ENCODE measurements at regions not wholly inside any gene's neighbourhood (a gene's known extent, or its start where the extent isn't known, plus 50 kb on each side); places are given as distances from the start of the nearest gene placed in this dataset.

DNA sequence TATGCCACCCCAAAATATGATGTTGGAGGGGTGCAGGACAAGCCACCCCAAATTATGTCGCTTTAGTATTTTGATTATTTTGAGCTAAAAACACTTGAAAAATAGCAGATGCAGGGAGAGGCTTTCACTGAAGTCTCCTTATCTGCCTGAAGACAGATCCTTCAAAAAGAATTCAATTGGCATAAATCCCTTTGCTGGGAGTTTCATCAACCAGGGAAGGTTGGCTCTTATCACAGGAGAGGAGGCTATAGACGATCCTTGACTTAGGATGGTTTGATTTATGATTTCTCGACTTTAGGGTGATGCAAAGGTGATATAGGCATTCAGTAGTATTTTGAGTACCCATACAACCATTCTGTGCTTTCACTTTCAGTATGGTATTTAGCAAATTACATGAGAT is 97.8 kb upstream of the CAMK1G start:
- intact Hi-C loops (cut with micrococcal nuclease; ENCODE audit: unreplicated experiment), result no loop called here
- Histone ChIP-seq H3K36me3 (ENCODE audit: insufficient read depth, low read length) (no peaks in the 10 kb centered on the region), H2AFZ (ENCODE audit: low read length) (no peak overlapping the region), H3K4me2 (ENCODE audit: low read length) (no peak overlapping the region), H3K9me3 (ENCODE audit: low read length) (no peaks in the 10 kb centered on the region), H3K9me2 (ENCODE audit: insufficient read depth, low read length) (no peaks in the 10 kb centered on the region), H3K4me1 (ENCODE audit: insufficient read depth, low read length, poor library complexity, severe bottlenecking) (no peaks in the 10 kb centered on the region), H3K4me3 (ENCODE audit: low read depth, low read length, poor library complexity, severe bottlenecking) (no peak overlapping the region), H3K27ac (ENCODE audit: low read depth, low read length, poor library complexity, severe bottlenecking) (no peak overlapping the region), H4K20me1 (ENCODE audit: insufficient read depth, low read length) (no peaks in the 10 kb centered on the region), H3K79me2 (ENCODE audit: insufficient read depth, low read depth, low read length) (no peaks in the 10 kb centered on the region)
- POLR2A ChIA-PET, result no interaction called here
- DNase-seq (ENCODE audit: low spot score), result no peak
- TF ChIP-seq, protein P1, sequence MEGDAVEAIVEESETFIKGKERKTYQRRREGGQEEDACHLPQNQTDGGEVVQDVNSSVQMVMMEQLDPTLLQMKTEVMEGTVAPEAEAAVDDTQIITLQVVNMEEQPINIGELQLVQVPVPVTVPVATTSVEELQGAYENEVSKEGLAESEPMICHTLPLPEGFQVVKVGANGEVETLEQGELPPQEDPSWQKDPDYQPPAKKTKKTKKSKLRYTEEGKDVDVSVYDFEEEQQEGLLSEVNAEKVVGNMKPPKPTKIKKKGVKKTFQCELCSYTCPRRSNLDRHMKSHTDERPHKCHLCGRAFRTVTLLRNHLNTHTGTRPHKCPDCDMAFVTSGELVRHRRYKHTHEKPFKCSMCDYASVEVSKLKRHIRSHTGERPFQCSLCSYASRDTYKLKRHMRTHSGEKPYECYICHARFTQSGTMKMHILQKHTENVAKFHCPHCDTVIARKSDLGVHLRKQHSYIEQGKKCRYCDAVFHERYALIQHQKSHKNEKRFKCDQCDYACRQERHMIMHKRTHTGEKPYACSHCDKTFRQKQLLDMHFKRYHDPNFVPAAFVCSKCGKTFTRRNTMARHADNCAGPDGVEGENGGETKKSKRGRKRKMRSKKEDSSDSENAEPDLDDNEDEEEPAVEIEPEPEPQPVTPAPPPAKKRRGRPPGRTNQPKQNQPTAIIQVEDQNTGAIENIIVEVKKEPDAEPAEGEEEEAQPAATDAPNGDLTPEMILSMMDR (conservative IDR thresholded peaks at IDR 0.05; ENCODE audit: low read length), result no peak
- TF ChIP-seq EZH2phosphoT487 (IDR thresholded peaks at IDR 0.05; ENCODE audit: borderline replicate concordance, low read depth, low read length), result no peak
- no TSS peak for BruUV-seq (replicated peaks)
- CTCF ChIA-PET (ENCODE audit: unreplicated experiment), result no interaction called here

DNA sequence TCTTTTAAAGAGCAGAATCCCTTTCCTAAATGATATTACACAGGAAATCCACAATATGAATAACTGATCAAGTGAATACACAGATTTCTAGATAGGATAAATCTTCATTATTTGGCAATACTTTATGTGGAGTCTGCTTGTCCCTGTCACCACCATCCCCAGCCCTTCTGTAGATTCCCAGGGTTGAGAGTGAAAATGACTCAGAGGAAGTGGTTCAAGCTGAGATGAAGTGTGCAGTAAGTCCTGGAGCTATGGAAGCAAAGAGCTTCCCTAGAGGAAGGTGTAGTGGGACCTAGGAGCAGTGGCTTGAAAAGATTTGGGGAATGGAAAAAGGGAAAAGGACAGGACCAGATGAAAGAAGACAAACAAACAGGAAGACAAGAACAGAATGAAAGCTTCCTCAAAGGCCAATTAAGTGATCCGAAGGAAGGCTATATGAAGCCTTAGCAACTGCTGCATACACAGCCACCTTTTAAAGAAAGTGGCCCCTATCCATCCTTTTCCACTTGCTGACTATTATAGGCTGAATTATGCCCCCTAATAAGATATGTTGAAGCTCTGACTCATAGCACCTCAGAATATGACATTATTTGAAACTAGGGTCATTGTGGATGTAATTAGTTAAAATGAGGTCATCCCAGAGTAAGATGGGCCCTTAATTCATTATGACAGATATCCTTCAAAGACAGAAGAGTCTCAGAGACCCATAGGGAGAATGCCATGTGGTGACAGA is 96.5 kb upstream of the CAMK1G start:
- CTCF ChIA-PET (ENCODE audit: unreplicated experiment), result no interaction called here
- Histone ChIP-seq H2AFZ (ENCODE audit: low read length) (no peak overlapping the region), H3K9me2 (ENCODE audit: insufficient read depth, low read length) (no peaks in the 10 kb centered on the region), H4K20me1 (ENCODE audit: insufficient read depth, low read length) (no peaks in the 10 kb centered on the region), H3K36me3 (ENCODE audit: insufficient read depth, low read length) (no peaks in the 10 kb centered on the region), H3K4me1 (ENCODE audit: insufficient read depth, low read length, poor library complexity, severe bottlenecking) (no peaks in the 10 kb centered on the region), H3K4me3 (ENCODE audit: low read depth, low read length, poor library complexity, severe bottlenecking) (no peak overlapping the region), H3K79me2 (ENCODE audit: insufficient read depth, low read depth, low read length) (no peaks in the 10 kb centered on the region), H3K4me2 (ENCODE audit: low read length) (no peak overlapping the region), H3K9me3 (ENCODE audit: low read length) (no peaks in the 10 kb centered on the region), H3K27ac (ENCODE audit: low read depth, low read length, poor library complexity, severe bottlenecking) (no peak overlapping the region)
- BruUV-seq (replicated peaks), result no TSS peak
- intact Hi-C loops (cut with micrococcal nuclease; ENCODE audit: unreplicated experiment), result no loop called here
- TF ChIP-seq, protein P1 (conservative IDR thresholded peaks at IDR 0.05; ENCODE audit: low read length), result no peak
- no peak for TF ChIP-seq EZH2phosphoT487 (IDR thresholded peaks at IDR 0.05; ENCODE audit: borderline replicate concordance, low read depth, low read length)
- POLR2A ChIA-PET, result interaction anchor here (0.5 kb wide), 1 partner anchor 319 kb away, joined by 6 read pairs; no protein-coding TSS in a partner anchor
- no peak for DNase-seq (ENCODE audit: low spot score)

DNA sequence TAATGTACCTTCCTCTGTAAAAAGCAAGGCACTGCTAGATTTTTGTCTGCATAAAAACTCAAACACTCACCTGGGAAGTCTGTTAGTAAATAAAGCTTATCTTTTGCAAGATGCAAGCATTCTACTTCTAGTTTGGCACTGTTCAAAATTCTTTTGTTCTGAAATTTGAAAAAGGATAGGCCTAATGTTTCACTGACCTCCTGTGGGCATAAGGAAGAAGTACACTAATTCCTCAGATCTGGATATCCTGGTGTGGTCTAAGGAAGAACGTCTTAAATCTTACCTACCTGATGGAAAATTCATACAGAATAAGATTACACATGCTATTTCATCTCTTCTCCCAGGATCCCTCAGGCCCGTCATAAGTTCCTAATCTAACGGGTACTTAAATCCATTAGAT is 93.5 kb upstream of the CAMK1G start:
- intact Hi-C loops (cut with micrococcal nuclease; ENCODE audit: unreplicated experiment), result no loop called here
- no peaks in the 10 kb centered on the region for H3K9me3 ChIP-seq (ENCODE audit: low read length)
- H3K79me2 ChIP-seq (ENCODE audit: insufficient read depth, low read depth, low read length), result no peaks in the 10 kb centered on the region
- TF ChIP-seq, protein P1 (conservative IDR thresholded peaks at IDR 0.05; ENCODE audit: low read length), result no peak
- TF ChIP-seq EZH2phosphoT487 (IDR thresholded peaks at IDR 0.05; ENCODE audit: borderline replicate concordance, low read depth, low read length), result no peak
- H4K20me1 ChIP-seq (ENCODE audit: insufficient read depth, low read length), result no peaks in the 10 kb centered on the region
- no peaks in the 10 kb centered on the region for H3K4me1 ChIP-seq (ENCODE audit: insufficient read depth, low read length, poor library complexity, severe bottlenecking)
- H2AFZ ChIP-seq (ENCODE audit: low read length), result no peak overlapping the region
- H3K9me2 ChIP-seq (ENCODE audit: insufficient read depth, low read length), result no peaks in the 10 kb centered on the region
- H3K36me3 ChIP-seq (ENCODE audit: insufficient read depth, low read length), result no peaks in the 10 kb centered on the region
- BruUV-seq (replicated peaks), result no TSS peak
- DNase-seq (ENCODE audit: low spot score), result no peak
- H3K27ac ChIP-seq (ENCODE audit: low read depth, low read length, poor library complexity, severe bottlenecking), result no peak overlapping the region
- no peak overlapping the region for H3K4me2 ChIP-seq (ENCODE audit: low read length)
- POLR2A ChIA-PET, result no interaction called here
- H3K4me3 ChIP-seq (ENCODE audit: low read depth, low read length, poor library complexity, severe bottlenecking), result no peak overlapping the region
- CTCF ChIA-PET (ENCODE audit: unreplicated experiment), result no interaction called here
